Loucy (cell line): ENCODE measurements at regions not wholly inside any gene's neighbourhood (a gene's known extent, or its start where the extent isn't known, plus 50 kb on each side); places are given as distances from the start of the nearest gene placed in this dataset.

ENCODE experiments used
- H2AFZ ChIP-seq: fragments of 200-600 bp; sonication (generic); 2 replicates; pipeline ENCODE4 v1.6.0; 2016; ENCODE audit warnings: antibody characterized with exemption, mild to moderate bottlenecking, low read length, moderate library complexity
- H3F3A ChIP-seq: fragments of 200-600 bp; 2 replicates; pipeline ENCODE4 v1.6.0; 2016; ENCODE audit warnings: antibody characterized with exemption, low read depth, mild to moderate bottlenecking
- H3K27me3 ChIP-seq: fragments of 200-600 bp; sonication (generic); 2 replicates; pipeline ENCODE4 v1.6.1; 2014; ENCODE audit warnings: low read length, mild to moderate bottlenecking; ENCODE audit not compliant: insufficient read depth, poor library complexity, severe bottlenecking
- H3K36me3 ChIP-seq: fragments of 200-600 bp; sonication (generic); 2 replicates; pipeline ENCODE4 v1.6.1; 2016; ENCODE audit warnings: low read length; ENCODE audit not compliant: insufficient read depth
- H3K4me1 ChIP-seq: fragments of 200-600 bp; sonication (generic); 2 replicates; pipeline ENCODE4 v1.5.1; 2014; ENCODE audit warnings: low read length, mild to moderate bottlenecking; ENCODE audit not compliant: insufficient read depth, poor library complexity, severe bottlenecking
- H3K4me2 ChIP-seq: fragments of 200-600 bp; sonication (generic); 2 replicates; pipeline ENCODE4 v1.6.0; 2014; ENCODE audit warnings: antibody characterized with exemption, low read length, low read depth, mild to moderate bottlenecking; ENCODE audit not compliant: poor library complexity, severe bottlenecking
- H3K4me3 ChIP-seq: fragments of 200-600 bp; sonication (generic); 2 replicates; pipeline ENCODE4 v1.5.1; 2014; ENCODE audit warnings: low read length, mild to moderate bottlenecking, mixed read lengths; ENCODE audit not compliant: poor library complexity, severe bottlenecking
- H3K79me2 ChIP-seq: fragments of 200-600 bp; sonication (generic); 2 replicates; pipeline ENCODE4 v1.6.1; 2014; ENCODE audit warnings: low read length; ENCODE audit not compliant: insufficient read depth
- H3K9ac ChIP-seq: fragments of 200-600 bp; sonication (generic); 2 replicates; pipeline ENCODE4 v1.6.0; 2014; ENCODE audit warnings: mild to moderate bottlenecking, low read depth, low read length, moderate library complexity; ENCODE audit not compliant: poor library complexity, severe bottlenecking
- H3K9me2 ChIP-seq: fragments of 200-600 bp; sonication (generic); replicated peaks from 2 replicates; pipeline ENCODE4 v1.6.1; 2016; ENCODE audit warnings: low read depth, low read length, mixed read lengths
- H3K9me3 ChIP-seq: fragments of 200-600 bp; sonication (generic); 2 replicates; pipeline ENCODE4 v1.6.1; 2014; ENCODE audit warnings: mild to moderate bottlenecking, antibody characterized with exemption, low read length, low read depth; ENCODE audit not compliant: insufficient read depth
- H4K20me1 ChIP-seq: fragments of 200-600 bp; sonication (generic); 2 replicates; pipeline ENCODE4 v1.6.0; 2014; ENCODE audit warnings: antibody characterized with exemption, low read length, mild to moderate bottlenecking; ENCODE audit not compliant: insufficient read depth, poor library complexity, severe bottlenecking
- EZH2phosphoT487 ChIP-seq: fragments of 200-600 bp; IDR thresholded peaks from 2 replicates; pipeline ENCODE4 v1.6.1; 2018; ENCODE audit warnings: antibody characterized with exemption, mild to moderate bottlenecking, moderate library complexity, borderline replicate concordance
- TF ChIP-seq, protein P1 (sequence below): fragments of 200-600 bp; sonication (generic); conservative IDR thresholded peaks from 2 replicates; pipeline ENCODE4 v1.5.1; 2014; ENCODE audit warnings: mild to moderate bottlenecking, antibody characterized with exemption, low read length

DNA sequence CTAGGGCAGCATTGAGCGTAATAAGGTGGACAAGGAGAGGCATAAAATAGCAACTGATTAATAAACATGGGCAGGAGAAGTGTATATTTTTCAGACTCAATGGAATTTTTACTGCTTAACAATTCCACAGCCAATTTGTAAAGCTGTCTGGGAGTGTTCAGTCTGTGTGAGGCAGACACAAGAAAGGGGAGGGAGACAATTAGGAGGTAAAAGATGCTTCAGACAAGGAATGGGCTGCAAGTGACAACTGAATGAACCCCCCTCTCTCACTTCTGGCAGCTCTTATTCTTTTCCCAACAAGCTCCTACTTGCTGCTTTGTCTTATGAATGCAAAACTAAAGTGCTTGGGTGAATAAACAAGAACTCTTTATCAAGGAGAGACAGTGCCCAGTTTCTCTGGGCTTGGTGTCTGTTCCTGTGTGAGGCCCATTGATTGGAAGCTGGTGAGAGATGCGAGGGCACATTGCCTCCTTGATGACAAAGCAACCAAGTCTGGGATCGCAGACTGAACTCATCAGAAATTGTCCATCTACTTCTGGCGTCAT lies 575.3 kb downstream of the RNF144B start:
- Histone ChIP-seq H2AFZ (no peak overlapping the region), H3F3A (no peaks in the 10 kb centered on the region), H3K9ac (no peak overlapping the region), H3K4me3 (no peak overlapping the region), H3K27me3 (no peaks in the 10 kb centered on the region), H3K9me2 (no peaks in the 10 kb centered on the region), H4K20me1 (no peaks in the 10 kb centered on the region), H3K4me1 (no peaks in the 10 kb centered on the region), H3K9me3 (no peaks in the 10 kb centered on the region), H3K4me2 (no peak overlapping the region), H3K79me2 (no peaks in the 10 kb centered on the region), H3K36me3 (no peaks in the 10 kb centered on the region)
- TF ChIP-seq, protein P1, sequence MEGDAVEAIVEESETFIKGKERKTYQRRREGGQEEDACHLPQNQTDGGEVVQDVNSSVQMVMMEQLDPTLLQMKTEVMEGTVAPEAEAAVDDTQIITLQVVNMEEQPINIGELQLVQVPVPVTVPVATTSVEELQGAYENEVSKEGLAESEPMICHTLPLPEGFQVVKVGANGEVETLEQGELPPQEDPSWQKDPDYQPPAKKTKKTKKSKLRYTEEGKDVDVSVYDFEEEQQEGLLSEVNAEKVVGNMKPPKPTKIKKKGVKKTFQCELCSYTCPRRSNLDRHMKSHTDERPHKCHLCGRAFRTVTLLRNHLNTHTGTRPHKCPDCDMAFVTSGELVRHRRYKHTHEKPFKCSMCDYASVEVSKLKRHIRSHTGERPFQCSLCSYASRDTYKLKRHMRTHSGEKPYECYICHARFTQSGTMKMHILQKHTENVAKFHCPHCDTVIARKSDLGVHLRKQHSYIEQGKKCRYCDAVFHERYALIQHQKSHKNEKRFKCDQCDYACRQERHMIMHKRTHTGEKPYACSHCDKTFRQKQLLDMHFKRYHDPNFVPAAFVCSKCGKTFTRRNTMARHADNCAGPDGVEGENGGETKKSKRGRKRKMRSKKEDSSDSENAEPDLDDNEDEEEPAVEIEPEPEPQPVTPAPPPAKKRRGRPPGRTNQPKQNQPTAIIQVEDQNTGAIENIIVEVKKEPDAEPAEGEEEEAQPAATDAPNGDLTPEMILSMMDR = no peak
- no peak for TF ChIP-seq EZH2phosphoT487

DNA sequence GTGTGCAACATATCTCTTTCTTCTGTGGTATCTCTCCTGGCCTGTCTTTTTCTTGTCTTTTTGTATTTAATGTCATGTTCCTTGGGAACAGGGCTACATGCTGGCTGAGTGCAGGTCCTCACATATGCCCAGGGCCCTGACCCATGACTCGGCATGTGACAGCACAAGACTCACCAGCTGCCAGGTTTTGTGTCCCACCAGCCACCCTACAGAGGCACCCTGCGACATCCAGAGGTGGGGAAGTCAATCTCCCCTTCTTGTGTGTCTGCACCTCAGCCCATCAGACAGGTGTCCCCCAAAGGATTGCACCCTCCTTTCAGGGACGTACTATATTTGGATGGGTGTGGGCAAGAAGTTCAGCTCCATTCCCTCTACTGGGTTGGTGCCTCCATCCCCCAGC lies 576.3 kb downstream of the RNF144B start:
- Histone ChIP-seq H3K9me2 (no peaks in the 10 kb centered on the region), H3K4me3 (no peak overlapping the region), H3K4me2 (no peak overlapping the region), H3K4me1 (no peaks in the 10 kb centered on the region), H3K9ac (no peak overlapping the region), H4K20me1 (no peaks in the 10 kb centered on the region), H2AFZ (no peak overlapping the region), H3K27me3 (no peaks in the 10 kb centered on the region), H3K36me3 (no peaks in the 10 kb centered on the region), H3K9me3 (no peaks in the 10 kb centered on the region), H3F3A (no peaks in the 10 kb centered on the region), H3K79me2 (no peaks in the 10 kb centered on the region)
- no peak for TF ChIP-seq EZH2phosphoT487
- TF ChIP-seq, protein P1 = no peak

DNA sequence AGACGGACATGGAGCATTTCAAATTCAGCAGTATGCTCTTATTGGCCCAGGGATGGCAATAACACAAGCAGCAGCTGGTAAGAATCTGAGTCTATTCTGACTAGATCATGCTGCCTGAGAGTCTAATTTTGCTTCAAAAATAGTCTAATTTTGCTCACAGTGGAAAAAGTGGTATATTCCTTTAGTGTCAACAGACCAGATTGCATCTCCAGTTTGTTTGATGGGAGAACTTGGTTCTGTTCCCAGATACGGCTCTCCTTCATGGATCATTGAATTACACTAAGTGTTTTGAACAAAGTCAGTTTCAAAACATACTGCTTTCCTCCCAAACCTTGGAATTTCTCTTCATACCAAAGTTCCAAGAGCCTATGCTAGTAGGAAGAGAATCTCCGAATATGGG lies 586.1 kb downstream of the RNF144B start:
- H3K27me3 ChIP-seq = no peaks in the 10 kb centered on the region
- no peaks in the 10 kb centered on the region for H3K79me2 ChIP-seq
- no peaks in the 10 kb centered on the region for H3K9me2 ChIP-seq
- no peaks in the 10 kb centered on the region for H3K36me3 ChIP-seq
- H4K20me1 ChIP-seq = no peaks in the 10 kb centered on the region
- H3K9me3 ChIP-seq = no peaks in the 10 kb centered on the region
- H3K4me2 ChIP-seq = no peak overlapping the region
- H3K4me3 ChIP-seq = no peak overlapping the region
- TF ChIP-seq EZH2phosphoT487 = no peak
- TF ChIP-seq, protein P1 = no peak
- H3K4me1 ChIP-seq = no peaks in the 10 kb centered on the region
- H2AFZ ChIP-seq = no peak overlapping the region
- H3K9ac ChIP-seq = no peak overlapping the region
- H3F3A ChIP-seq = no peaks in the 10 kb centered on the region
